ENCODE measurements at regions not wholly inside any gene's neighbourhood (a gene's known extent, or its start where the extent isn't known, plus 50 kb on each side); places are given as distances from the start of the nearest gene placed in this dataset.

DNA sequence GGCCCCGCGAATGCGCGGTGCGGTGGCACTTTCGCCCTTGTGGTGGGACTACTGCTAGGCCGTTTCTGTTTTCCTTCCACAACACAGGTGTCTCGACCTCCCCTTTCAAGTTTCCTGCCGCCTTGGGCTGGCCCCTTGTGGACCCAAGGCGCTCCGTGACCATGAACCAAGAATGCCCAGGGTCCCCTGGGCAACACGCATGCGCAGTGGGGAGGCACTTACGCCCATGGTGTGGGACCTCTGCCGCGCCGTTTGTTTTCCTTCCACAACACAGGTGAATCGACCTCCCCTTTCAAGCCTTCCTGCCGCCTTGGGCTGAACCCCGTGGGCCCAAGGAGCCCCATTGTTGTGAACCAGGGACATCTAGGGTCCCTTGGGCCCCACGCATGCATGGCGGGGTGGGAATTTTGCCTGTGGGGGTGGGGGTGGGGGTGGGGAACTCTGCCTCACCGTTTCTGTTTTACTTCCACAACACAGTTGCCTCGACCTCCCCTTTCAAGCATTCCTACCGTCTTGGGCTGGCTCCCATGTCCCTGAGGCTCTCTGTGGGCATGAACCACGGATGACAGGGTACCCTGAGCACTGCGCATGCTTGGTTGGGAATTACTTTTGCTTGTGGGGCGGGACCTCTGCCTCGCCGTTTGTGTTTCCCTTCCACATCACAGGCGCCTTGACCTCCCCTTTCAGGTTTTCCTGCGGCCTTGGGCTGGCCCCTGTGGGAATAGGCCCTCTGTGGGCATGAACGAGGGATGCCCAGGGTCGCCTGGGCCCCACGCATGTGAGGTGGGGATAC is 355.1 kb downstream of the ALG10 start (continued):
- TF ChIP-seq, protein P1, sequence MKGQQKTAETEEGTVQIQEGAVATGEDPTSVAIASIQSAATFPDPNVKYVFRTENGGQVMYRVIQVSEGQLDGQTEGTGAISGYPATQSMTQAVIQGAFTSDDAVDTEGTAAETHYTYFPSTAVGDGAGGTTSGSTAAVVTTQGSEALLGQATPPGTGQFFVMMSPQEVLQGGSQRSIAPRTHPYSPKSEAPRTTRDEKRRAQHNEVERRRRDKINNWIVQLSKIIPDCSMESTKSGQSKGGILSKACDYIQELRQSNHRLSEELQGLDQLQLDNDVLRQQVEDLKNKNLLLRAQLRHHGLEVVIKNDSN (IDR thresholded peaks at IDR 0.05; ENCODE audit: borderline replicate concordance, low read depth): no peak

DNA sequence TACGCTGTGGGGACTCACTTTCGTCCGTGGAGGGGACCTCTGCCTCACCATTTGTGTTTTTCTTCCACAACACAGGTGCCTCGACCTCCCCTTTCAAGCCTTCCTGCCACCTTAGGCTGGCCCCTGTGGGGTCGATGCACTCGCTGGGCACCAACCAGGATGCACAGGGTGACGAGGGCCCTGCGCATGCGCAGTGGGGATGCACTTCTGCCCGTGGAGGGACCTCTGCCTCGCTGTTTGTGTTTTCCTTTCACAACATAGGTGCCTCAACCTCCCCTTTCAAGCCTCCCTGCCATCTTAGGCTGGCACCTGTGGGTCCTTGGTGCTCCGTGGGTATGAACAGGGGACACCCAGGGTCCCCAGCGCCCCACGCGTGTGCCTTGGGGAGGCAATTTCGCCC is 356.8 kb downstream of the ALG10 start:
- H3K27me3 ChIP-seq (ENCODE audit: insufficient read depth): peaks cover 66% of the 10 kb centered on the region
- peak; percentile 38 for DNase-seq
- TF ChIP-seq SMC3 (IDR thresholded peaks at IDR 0.05; ENCODE audit: low read depth, low read length) (no peak), NRF1 (IDR thresholded peaks at IDR 0.05; ENCODE audit: low read depth, low read length) (peak; percentile 44; the same call in 1 of the 2 replicates)
- H3F3A ChIP-seq (replicated peaks; ENCODE audit: insufficient read depth): no peaks in the 10 kb centered on the region
- H2AFZ ChIP-seq (ENCODE audit: low read depth): no peak overlapping the region
- H3K36me3 ChIP-seq (replicated peaks in 1 of 2; ENCODE audit: control insufficient read depth in 1 of 2, insufficient read depth in 2 of 2, low read length in 1 of 2): no peaks in the 10 kb centered on the region
- H3K27ac ChIP-seq (ENCODE audit: low read depth in 2 of 2, low read length in 1 of 2): no peak overlapping the region
- ChIA-PET CTCF (no interaction called here), POLR2A (no interaction called here)
- no peaks in the 10 kb centered on the region for H4K20me1 ChIP-seq (ENCODE audit: insufficient read depth)
- H3K9me2 ChIP-seq: no peaks in the 10 kb centered on the region
- H3K79me2 ChIP-seq (ENCODE audit: insufficient read depth): no peaks in the 10 kb centered on the region
- 1% methylated on average over 13 of the region's 16 CpGs for WGBS (ENCODE audit: low lambda C conversion rate)
- peak overlapping the region; percentile 33; the same call in 1 of the 2 replicates for H3K4me2 ChIP-seq
- H3K4me3 ChIP-seq (ENCODE audit: low read depth in 2 of 2, low read length in 1 of 2): no peak overlapping the region
- no peaks in the 10 kb centered on the region; a peak in 1 of 4 replicates for H3K4me1 ChIP-seq (ENCODE audit: control insufficient read depth in 1 of 2, insufficient read depth in 2 of 2, low read depth in 1 of 2, low read length in 1 of 2)
- no peak overlapping the region for H3K9ac ChIP-seq
- H3K9me3 ChIP-seq: no peaks in the 10 kb centered on the region

DNA sequence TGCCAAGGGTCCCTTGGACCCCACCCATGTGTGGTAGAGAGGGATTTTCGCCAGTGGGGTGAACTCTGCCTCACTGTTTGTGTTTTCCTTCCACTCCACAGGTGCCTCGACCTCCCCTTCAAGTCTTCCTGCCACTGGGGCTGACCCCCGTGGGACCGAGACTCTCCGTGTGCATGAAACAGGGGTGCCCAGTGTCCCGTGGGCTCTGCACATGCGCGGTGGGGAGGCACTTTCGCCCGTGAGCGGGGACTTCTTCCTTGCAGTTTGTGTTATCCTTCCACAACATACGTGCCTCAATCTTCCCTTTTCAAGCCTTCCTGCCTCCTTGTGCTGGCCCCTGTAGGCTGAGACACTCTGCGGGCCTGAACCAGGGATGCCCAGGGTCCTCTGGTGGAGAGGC is 362.4 kb downstream of the ALG10 start:
- under 1% methylated on average over 12 of the region's 13 CpGs for WGBS (ENCODE audit: low lambda C conversion rate)
- TF ChIP-seq RXRA (IDR thresholded peaks at IDR 0.05; ENCODE audit: borderline replicate concordance, low read depth): no peak
- TF ChIP-seq MEF2A (IDR thresholded peaks at IDR 0.05; ENCODE audit: borderline replicate concordance, low read depth): no peak
- TF ChIP-seq TAF1 (IDR thresholded peaks at IDR 0.05; ENCODE audit: borderline replicate concordance, low read depth, low read length): no peak
- TF ChIP-seq FOXJ3 (CRISPR knock-in tag; IDR thresholded peaks at IDR 0.05): no peak
- no peak for TF ChIP-seq FOXM1 (IDR thresholded peaks at IDR 0.05; ENCODE audit: low read depth)
- TF ChIP-seq TCF12 (IDR thresholded peaks at IDR 0.05): no peak
- TF ChIP-seq FOSL2 (IDR thresholded peaks at IDR 0.05; ENCODE audit: borderline replicate concordance, low read depth): no peak
- TF ChIP-seq RFX5 (IDR thresholded peaks at IDR 0.05; ENCODE audit: low read length): no peak
- no peak for TF ChIP-seq MXI1 (IDR thresholded peaks at IDR 0.05; ENCODE audit: low read depth, low read length)
- TF ChIP-seq, protein P2, sequence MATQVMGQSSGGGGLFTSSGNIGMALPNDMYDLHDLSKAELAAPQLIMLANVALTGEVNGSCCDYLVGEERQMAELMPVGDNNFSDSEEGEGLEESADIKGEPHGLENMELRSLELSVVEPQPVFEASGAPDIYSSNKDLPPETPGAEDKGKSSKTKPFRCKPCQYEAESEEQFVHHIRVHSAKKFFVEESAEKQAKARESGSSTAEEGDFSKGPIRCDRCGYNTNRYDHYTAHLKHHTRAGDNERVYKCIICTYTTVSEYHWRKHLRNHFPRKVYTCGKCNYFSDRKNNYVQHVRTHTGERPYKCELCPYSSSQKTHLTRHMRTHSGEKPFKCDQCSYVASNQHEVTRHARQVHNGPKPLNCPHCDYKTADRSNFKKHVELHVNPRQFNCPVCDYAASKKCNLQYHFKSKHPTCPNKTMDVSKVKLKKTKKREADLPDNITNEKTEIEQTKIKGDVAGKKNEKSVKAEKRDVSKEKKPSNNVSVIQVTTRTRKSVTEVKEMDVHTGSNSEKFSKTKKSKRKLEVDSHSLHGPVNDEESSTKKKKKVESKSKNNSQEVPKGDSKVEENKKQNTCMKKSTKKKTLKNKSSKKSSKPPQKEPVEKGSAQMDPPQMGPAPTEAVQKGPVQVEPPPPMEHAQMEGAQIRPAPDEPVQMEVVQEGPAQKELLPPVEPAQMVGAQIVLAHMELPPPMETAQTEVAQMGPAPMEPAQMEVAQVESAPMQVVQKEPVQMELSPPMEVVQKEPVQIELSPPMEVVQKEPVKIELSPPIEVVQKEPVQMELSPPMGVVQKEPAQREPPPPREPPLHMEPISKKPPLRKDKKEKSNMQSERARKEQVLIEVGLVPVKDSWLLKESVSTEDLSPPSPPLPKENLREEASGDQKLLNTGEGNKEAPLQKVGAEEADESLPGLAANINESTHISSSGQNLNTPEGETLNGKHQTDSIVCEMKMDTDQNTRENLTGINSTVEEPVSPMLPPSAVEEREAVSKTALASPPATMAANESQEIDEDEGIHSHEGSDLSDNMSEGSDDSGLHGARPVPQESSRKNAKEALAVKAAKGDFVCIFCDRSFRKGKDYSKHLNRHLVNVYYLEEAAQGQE (IDR thresholded peaks at IDR 0.05; ENCODE audit: low read depth, low read length): no peak
- no peak for TF ChIP-seq EZH2phosphoT487 (IDR thresholded peaks at IDR 0.05; ENCODE audit: borderline replicate concordance, low read depth)

More for the DNA sequence above, 362.4 kb downstream of the ALG10 start:
- Histone ChIP-seq H3K9ac (no peak overlapping the region), H3K9me3 (no peaks in the 10 kb centered on the region), H2AFZ (ENCODE audit: low read depth) (no peak overlapping the region), H3K4me2 (no peak overlapping the region), H3F3A (replicated peaks; ENCODE audit: insufficient read depth) (no peaks in the 10 kb centered on the region), H3K27ac (ENCODE audit: low read depth in 2 of 2, low read length in 1 of 2) (no peak overlapping the region), H3K79me2 (ENCODE audit: insufficient read depth) (no peaks in the 10 kb centered on the region), H3K9me2 (no peaks in the 10 kb centered on the region), H3K27me3 (ENCODE audit: insufficient read depth) (peaks cover 61% of the 10 kb centered on the region), H3K4me1 (ENCODE audit: control insufficient read depth in 1 of 2, insufficient read depth in 2 of 2, low read depth in 1 of 2, low read length in 1 of 2) (no peaks in the 10 kb centered on the region), H3K36me3 (replicated peaks in 1 of 2; ENCODE audit: control insufficient read depth in 1 of 2, insufficient read depth in 2 of 2, low read length in 1 of 2) (no peaks in the 10 kb centered on the region), H3K4me3 (ENCODE audit: low read depth in 2 of 2, low read length in 1 of 2) (no peak overlapping the region), H4K20me1 (ENCODE audit: insufficient read depth) (no peaks in the 10 kb centered on the region)
- ChIA-PET CTCF (no interaction called here), POLR2A (no interaction called here)
- no peak for DNase-seq
